ENCODE measurements at regions not wholly inside any gene's neighbourhood (a gene's known extent, or its start where the extent isn't known, plus 50 kb on each side); places are given as distances from the start of the nearest gene placed in this dataset.

GRCh38 chr6:170011204-170012036 lies 260.0 kb downstream of the ERMARD start:
- H2AFZ ChIP-seq: peak overlapping the region; percentile 59
- no peak; the same call in 2 of the 3 replicates for ATAC-seq
- TF ChIP-seq, protein P1, sequence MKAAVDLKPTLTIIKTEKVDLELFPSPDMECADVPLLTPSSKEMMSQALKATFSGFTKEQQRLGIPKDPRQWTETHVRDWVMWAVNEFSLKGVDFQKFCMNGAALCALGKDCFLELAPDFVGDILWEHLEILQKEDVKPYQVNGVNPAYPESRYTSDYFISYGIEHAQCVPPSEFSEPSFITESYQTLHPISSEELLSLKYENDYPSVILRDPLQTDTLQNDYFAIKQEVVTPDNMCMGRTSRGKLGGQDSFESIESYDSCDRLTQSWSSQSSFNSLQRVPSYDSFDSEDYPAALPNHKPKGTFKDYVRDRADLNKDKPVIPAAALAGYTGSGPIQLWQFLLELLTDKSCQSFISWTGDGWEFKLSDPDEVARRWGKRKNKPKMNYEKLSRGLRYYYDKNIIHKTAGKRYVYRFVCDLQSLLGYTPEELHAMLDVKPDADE (IDR thresholded peaks at IDR 0.05): no peak

GRCh38 chr6:170010665-170011203 lies 259.3 kb downstream of the ERMARD start:
- TF ChIP-seq, protein P2, sequence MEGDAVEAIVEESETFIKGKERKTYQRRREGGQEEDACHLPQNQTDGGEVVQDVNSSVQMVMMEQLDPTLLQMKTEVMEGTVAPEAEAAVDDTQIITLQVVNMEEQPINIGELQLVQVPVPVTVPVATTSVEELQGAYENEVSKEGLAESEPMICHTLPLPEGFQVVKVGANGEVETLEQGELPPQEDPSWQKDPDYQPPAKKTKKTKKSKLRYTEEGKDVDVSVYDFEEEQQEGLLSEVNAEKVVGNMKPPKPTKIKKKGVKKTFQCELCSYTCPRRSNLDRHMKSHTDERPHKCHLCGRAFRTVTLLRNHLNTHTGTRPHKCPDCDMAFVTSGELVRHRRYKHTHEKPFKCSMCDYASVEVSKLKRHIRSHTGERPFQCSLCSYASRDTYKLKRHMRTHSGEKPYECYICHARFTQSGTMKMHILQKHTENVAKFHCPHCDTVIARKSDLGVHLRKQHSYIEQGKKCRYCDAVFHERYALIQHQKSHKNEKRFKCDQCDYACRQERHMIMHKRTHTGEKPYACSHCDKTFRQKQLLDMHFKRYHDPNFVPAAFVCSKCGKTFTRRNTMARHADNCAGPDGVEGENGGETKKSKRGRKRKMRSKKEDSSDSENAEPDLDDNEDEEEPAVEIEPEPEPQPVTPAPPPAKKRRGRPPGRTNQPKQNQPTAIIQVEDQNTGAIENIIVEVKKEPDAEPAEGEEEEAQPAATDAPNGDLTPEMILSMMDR (conservative IDR thresholded peaks at IDR 0.05; ENCODE audit: low read depth in 2 of 2): no peak
- TF ChIP-seq ZNF114 (CRISPR knock-in tag; IDR thresholded peaks at IDR 0.05): no peak
- no peak for TF ChIP-seq JUNB (IDR thresholded peaks at IDR 0.05; ENCODE audit: unreplicated experiment)
- no peak for TF ChIP-seq NANOG (IDR thresholded peaks at IDR 0.05; ENCODE audit: borderline replicate concordance)
- no peak for TF ChIP-seq REST (IDR thresholded peaks at IDR 0.05; ENCODE audit: unreplicated experiment)
- no peak for TF ChIP-seq STAT1 (IDR thresholded peaks at IDR 0.05; ENCODE audit: unreplicated experiment)
- TF ChIP-seq, protein P1 (IDR thresholded peaks at IDR 0.05): no peak
- no peak for TF ChIP-seq CREB1 (CRISPR knock-in tag; IDR thresholded peaks at IDR 0.05; ENCODE audit: low read depth)
- no peak for TF ChIP-seq EZH2 (IDR thresholded peaks at IDR 0.05; ENCODE audit: low read depth, unreplicated experiment)
- TF ChIP-seq ZNF331 (CRISPR knock-in tag; IDR thresholded peaks at IDR 0.05; ENCODE audit: low read depth): no peak
- Mint-ChIP-seq H3K4me1 (peaks cover 44% of the 10 kb centered on the region), H3K27me3 (ENCODE audit: insufficient read depth, low read depth, poor library complexity) (peaks cover 17% of the 10 kb centered on the region), H3K27ac (no peak overlapping the region), H3K4me3 (no peak overlapping the region), H3K36me3 (ENCODE audit: low read depth) (peaks cover 6% of the 10 kb centered on the region), H3K9me3 (peaks cover 7% of the 10 kb centered on the region)
- Histone ChIP-seq H3K4me3 (no peak overlapping the region), H3K27me3 (ENCODE audit: insufficient read depth) (0 out of 2 replicates have a peak, but pooled peaks cover 8% of the 10 kb centered on the region), H3K36me3 (ENCODE audit: insufficient read depth) (0 out of 2 replicates have a peak, but pooled peaks cover under 1% of the 10 kb centered on the region), H3F3A (replicated peaks; ENCODE audit: low read depth) (peaks cover 3% of the 10 kb centered on the region), H3K9me2 (ENCODE audit: insufficient read depth) (peaks cover 25% of the 10 kb centered on the region), H2AFZ (peak overlapping the region; percentile 59), H3K79me2 (replicated peaks; ENCODE audit: insufficient read depth) (no peaks in the 10 kb centered on the region), H3K27ac (ENCODE audit: low read depth) (no peak overlapping the region), H4K20me1 (replicated peaks; ENCODE audit: insufficient read depth) (no peaks in the 10 kb centered on the region), H3K4me2 (no peak overlapping the region), H3K4me1 (ENCODE audit: insufficient read depth) (peaks cover 25% of the 10 kb centered on the region)
- no peak for DNase-seq (ENCODE audit: low spot score)
- peak; percentile 9 for ATAC-seq

More at GRCh38 chr6:170011204-170012036, 260.0 kb downstream of the ERMARD start:
- Histone ChIP-seq H3F3A (replicated peaks; ENCODE audit: low read depth) (peaks cover 1% of the 10 kb centered on the region), H4K20me1 (replicated peaks; ENCODE audit: insufficient read depth) (no peaks in the 10 kb centered on the region), H3K4me3 (no peak overlapping the region), H3K9me2 (ENCODE audit: insufficient read depth) (peaks cover 30% of the 10 kb centered on the region), H3K79me2 (replicated peaks; ENCODE audit: insufficient read depth) (no peaks in the 10 kb centered on the region), H3K4me1 (ENCODE audit: insufficient read depth) (peaks cover 21% of the 10 kb centered on the region), H3K36me3 (ENCODE audit: insufficient read depth) (no peaks in the 10 kb centered on the region), H3K27ac (ENCODE audit: low read depth) (no peak overlapping the region), H3K27me3 (ENCODE audit: insufficient read depth) (0 out of 2 replicates have a peak, but pooled peaks cover 3% of the 10 kb centered on the region), H3K4me2 (no peak overlapping the region)
- H3K27me3 Mint-ChIP-seq (ENCODE audit: insufficient read depth, low read depth, poor library complexity): peaks cover 10% of the 10 kb centered on the region
- DNase-seq (ENCODE audit: low spot score): no peak
- peaks cover 41% of the 10 kb centered on the region for H3K4me1 Mint-ChIP-seq
- peaks cover under 1% of the 10 kb centered on the region; the same call in 1 of the 3 replicates for H3K9me3 Mint-ChIP-seq
- no peak overlapping the region for H3K27ac Mint-ChIP-seq
- H3K4me3 Mint-ChIP-seq: no peak overlapping the region
- peaks cover under 1% of the 10 kb centered on the region; the same call in 2 of the 3 replicates for H3K36me3 Mint-ChIP-seq (ENCODE audit: low read depth)

All from GM23338 (cell line).